Daoy (cell line): ENCODE measurements at regions not wholly inside any gene's neighbourhood (a gene's known extent, or its start where the extent isn't known, plus 50 kb on each side); places are given as distances from the start of the nearest gene placed in this dataset.
"Not testable (repeated sequence)": the region's sequence is repeated elsewhere in the genome, so short reads cannot be mapped to it uniquely, and the experiment has no call there.

ENCODE experiments used
- DNase-seq: peaks from one replicate; pipeline ENCODE4 v3.0.0-alpha.2; 2015; ENCODE audit warnings: low read depth

- DNase-seq, result no peak
These were observed 156.9 kb upstream of the TTC29 start for GRCh38 chr4:147102596-147102995.

- DNase-seq, result peak; percentile 82
These were observed 157.8 kb upstream of the TTC29 start for GRCh38 chr4:147103403-147103946.

DNA sequence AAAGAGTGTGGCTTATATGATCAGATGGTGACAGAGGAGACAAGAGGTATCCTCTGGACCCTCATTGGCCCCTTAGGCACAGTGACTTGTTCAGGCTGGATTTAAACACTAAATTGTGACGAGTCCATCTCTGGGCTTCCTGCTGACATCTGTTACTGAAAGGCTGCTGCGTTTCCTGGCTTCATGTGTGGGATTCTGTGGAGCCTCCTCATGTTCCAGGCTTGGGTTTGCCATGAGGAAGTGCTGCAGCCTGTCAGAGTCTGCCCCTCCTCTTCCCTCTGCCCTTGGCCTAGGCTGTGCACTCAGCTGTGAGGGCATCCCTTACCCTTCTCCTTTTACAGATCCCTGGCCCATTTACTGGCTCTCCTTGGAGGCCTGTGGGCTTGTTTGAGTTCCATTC lies 159.1 kb upstream of the TTC29 start:
- DNase-seq, result no peak

DNA sequence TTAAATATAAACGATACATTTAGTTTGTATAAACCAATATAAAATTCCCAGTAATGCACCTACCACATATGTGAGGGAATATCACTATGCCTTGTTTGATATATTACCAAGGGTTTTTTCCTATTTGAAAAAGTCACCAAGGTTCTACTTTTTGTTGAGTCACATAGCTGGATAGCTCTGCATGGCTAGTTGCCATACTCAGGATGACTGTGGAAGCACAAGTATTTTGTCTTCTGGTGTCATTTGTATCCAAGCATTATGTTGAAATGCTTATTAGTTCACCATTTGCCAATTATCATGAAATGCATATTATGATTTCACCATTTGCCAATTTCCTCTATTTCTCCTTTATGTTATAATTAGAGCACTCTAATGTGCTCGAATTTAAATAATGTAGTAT lies 162.7 kb upstream of the TTC29 start:
- DNase-seq, result no peak

- DNase-seq, result no peak
These were observed 164.1 kb upstream of the TTC29 start for GRCh38 chr4:147109800-147110199.

- no peak for DNase-seq
These were observed 165.1 kb upstream of the TTC29 start for GRCh38 chr4:147110473-147111367.

GRCh38 chr4:147112196-147112595 lies 166.5 kb upstream of the TTC29 start:
- not testable (repeated sequence) for DNase-seq

GRCh38 chr4:147117431-147117830 lies 171.8 kb upstream of the TTC29 start:
- DNase-seq, result no peak

- DNase-seq, result no peak
These were observed 172.9 kb upstream of the TTC29 start for GRCh38 chr4:147118528-147118927.

DNA sequence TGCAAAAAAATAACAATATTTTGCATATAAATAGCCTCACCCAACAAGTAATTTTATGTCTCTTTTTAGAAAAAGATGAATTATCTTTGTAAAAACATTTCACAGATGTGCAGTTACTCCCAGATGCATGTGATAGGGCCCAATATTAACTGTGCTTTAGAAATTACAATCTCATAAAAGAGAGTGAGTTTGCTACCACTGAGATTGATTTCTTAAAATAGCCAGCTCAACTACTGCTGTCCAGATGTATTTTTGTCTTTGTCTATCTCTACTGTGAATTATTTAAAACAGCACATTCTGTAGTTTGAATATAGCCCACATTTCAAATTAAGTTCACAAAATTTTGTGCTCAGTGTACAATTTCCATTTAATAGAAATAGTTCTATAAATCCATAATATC lies 177.0 kb upstream of the TTC29 start:
- DNase-seq, result no peak

DNA sequence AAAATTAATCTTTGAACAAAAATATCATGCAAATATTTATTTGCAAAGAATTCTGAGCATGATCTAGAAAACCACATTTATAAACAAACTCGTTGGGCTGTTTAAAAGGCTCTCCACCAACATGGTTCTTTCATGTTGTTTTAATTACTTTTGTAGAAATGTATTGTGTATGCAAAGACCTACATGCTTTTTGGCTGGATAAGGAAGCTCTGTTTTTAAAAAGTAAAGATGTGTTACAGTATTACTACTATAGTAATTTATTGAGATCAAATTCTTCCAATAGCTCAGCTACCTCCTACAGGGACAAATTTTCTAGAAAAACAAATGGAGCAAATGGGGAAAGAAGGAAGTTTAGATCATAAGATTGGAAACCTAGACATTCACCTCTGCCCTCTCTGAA lies 177.5 kb upstream of the TTC29 start:
- DNase-seq, result no peak

DNA sequence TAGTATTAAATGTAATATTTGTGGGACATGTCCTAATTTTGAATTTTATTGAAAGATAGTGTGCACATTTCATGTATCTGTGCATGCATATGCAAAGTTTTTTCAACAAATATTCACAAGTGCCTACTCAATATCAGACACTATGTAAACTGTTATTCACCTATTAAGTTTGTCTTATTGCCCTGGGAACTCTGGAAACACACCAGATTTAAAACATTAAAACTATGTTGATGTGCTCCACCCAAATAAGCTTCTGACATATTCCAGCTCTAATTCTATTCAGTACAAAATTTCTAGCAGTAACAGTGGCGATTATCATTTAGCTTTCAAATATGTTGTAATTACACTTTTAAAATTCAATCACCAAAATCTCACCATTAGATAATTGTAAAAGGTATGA lies 183.1 kb upstream of the TTC29 start:
- no peak for DNase-seq

GRCh38 chr4:147129687-147130086 lies 184.0 kb upstream of the TTC29 start:
- no peak for DNase-seq

DNA sequence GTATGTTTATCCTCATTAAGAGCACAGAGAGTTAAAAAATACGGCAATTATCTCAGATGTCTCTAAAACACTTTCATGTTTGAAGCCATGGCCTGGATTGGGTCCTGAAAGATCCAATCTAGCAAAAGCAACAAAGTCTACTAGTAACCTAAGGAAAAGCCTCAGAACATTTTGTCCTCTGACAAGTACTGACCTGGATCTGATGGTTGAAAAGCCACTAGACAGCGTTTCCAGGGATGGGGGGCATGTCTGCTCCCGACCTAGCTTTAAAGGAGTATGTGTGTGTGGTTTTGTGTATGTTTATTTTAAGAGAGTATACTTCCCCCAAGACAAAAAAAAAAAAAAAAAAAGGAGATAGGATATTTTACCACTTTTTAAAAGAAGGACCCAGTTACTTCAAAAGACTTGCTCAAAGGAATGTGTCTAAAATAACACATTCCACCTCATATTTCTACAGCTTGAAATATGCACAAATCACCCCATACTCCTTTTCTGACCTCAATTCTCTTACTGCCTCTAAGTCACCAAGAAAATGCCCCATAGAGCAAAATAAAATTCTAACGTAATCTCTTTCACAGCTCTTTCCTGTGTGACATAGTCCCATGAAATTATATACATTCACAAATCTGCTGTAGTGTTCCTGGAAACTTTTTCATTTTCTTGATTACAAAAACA lies 189.0 kb upstream of the TTC29 start:
- no peak for DNase-seq

- DNase-seq, result no peak
These were observed 190.6 kb upstream of the TTC29 start for GRCh38 chr4:147136310-147136709.

DNA sequence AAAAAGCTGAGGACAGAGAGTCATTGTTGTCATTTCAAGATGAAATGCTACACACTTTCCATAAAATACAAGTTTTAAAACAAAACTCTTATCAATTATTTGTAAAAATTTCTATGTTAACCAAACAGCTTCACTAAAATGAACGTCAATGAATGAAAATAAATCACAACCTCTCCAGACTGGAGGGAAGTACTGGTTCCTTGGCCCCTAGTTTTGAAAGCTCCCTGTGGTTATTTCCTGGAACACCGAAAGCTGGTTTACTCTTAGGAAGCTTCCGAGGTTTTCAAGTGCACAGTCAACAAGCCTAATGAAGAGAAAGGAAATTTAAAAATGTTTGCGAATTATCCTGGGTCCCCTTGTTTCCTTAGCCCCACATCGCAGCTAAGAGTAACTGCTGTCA lies 191.1 kb upstream of the TTC29 start:
- DNase-seq, result no peak

DNA sequence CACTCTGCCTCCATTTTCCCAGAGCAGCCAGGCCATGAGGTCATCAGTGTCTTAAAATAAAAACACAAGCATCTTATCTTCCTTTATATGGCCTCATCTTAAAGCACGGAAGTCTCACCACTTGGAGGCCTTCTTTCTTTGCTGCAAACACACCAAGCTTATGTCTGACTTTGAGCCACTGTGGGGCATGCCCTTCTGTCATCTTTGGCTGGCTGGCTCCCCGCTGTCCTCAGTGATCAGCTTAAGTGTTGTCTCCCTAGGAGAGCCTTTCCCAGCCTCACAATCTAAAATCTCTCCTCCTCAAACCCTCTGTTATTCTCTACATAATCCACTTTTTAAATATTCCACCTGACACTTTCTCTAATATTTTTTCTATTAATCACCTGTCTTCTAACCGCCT lies 191.6 kb upstream of the TTC29 start:
- no peak for DNase-seq

DNA sequence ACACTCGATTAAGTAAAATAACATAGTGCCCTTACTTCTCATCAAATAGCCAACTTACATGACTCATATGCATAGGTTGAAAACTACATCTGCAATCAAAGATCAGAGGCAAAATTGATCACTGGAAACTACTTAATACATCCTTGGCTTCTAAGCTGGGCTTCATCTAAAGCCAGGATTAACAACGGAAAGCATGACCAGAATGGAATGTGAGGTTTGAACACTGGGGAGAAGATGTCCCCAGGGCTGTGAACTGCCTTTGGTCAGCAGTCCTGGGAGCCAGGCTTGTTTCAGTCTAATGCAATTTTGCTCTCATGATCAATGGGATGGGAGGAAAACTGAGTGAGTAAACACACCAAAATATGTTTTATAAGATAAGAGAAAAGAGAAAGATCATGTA lies 192.5 kb upstream of the TTC29 start:
- DNase-seq, result no peak

GRCh38 chr4:147139455-147140198 lies 194.0 kb upstream of the TTC29 start:
- DNase-seq, result no peak

DNA sequence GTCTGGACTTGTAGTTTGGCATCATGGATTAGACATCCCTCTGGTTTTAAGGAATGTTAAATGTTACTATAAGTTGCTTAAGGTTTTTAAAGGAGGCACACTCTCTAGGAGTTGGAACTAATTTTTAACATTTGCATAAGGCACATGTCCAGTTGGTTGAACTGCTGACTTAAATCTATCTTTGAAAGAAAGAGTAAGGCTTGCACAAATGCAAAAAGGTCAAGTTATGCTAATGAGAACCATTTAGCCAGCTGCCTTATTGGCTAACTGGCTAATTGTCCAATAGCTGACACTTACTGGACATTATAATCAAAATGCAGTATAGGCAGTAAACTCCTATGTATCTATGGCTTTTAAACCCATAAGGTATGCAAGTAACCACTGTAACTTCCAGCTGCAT lies 206.1 kb upstream of the TTC29 start:
- DNase-seq, result no peak

GRCh38 chr4:147157860-147158701 lies 212.4 kb upstream of the TTC29 start:
- no peak for DNase-seq
